ENCODE measurements at regions not wholly inside any gene's neighbourhood (a gene's known extent, or its start where the extent isn't known, plus 50 kb on each side); places are given as distances from the start of the nearest gene placed in this dataset.
A peak's percentile ranks its signal among the peaks of the same experiment; 100 is the strongest.

GRCh38 chr17:72422204-72422504 is 301.3 kb downstream of the SOX9 start:
- ATAC-seq (no peak), DNase-seq (no peak)
- Histone ChIP-seq H3K4me1 (no peaks in the 10 kb centered on the region), H3K27me3 (ENCODE audit: low read depth) (no peaks in the 10 kb centered on the region), H3K9me3 (peaks cover 6% of the 10 kb centered on the region), H3K4me3 (no peak overlapping the region), H3K27ac (no peak overlapping the region), H3K36me3 (no peaks in the 10 kb centered on the region)
- intact Hi-C loops (cut with DNase I): no loop called here
- TF ChIP-seq CTCF (IDR thresholded peaks at IDR 0.05): no peak

GRCh38 chr17:72422505-72423285 is 301.9 kb downstream of the SOX9 start:
- TF ChIP-seq CTCF (IDR thresholded peaks at IDR 0.05): no peak
- Histone ChIP-seq H3K4me3 (no peak overlapping the region), H3K36me3 (no peaks in the 10 kb centered on the region), H3K4me1 (no peaks in the 10 kb centered on the region), H3K9me3 (peaks cover under 1% of the 10 kb centered on the region), H3K27ac (no peak overlapping the region), H3K27me3 (ENCODE audit: low read depth) (no peaks in the 10 kb centered on the region)
- ATAC-seq: peak; percentile 41 to 66
- intact Hi-C loops (cut with DNase I): no loop called here
- no peak for DNase-seq

GRCh38 chr17:72423286-72423589 is 302.4 kb downstream of the SOX9 start:
- Histone ChIP-seq H3K9me3 (no peaks in the 10 kb centered on the region), H3K4me3 (no peak overlapping the region), H3K27me3 (ENCODE audit: low read depth) (no peaks in the 10 kb centered on the region), H3K27ac (no peak overlapping the region), H3K36me3 (no peaks in the 10 kb centered on the region), H3K4me1 (no peaks in the 10 kb centered on the region)
- intact Hi-C loops (cut with DNase I): no loop called here
- no peak for DNase-seq
- TF ChIP-seq CTCF (IDR thresholded peaks at IDR 0.05): no peak
- no peak for ATAC-seq

- Histone ChIP-seq H3K4me1 (no peaks in the 10 kb centered on the region), H3K27ac (no peak overlapping the region), H3K36me3 (no peaks in the 10 kb centered on the region), H3K9me3 (no peaks in the 10 kb centered on the region), H3K4me3 (no peak overlapping the region), H3K27me3 (ENCODE audit: low read depth) (no peaks in the 10 kb centered on the region)
- TF ChIP-seq CTCF (IDR thresholded peaks at IDR 0.05): no peak
- ATAC-seq: no peak
- no peak for DNase-seq
- intact Hi-C loops (cut with DNase I): no loop called here
Measured at GRCh38 chr17:72423718-72424117, 302.9 kb downstream of the SOX9 start.

GRCh38 chr17:72424505-72425117 is 303.8 kb downstream of the SOX9 start:
- Histone ChIP-seq H3K9me3 (no peaks in the 10 kb centered on the region), H3K4me3 (no peak overlapping the region), H3K27ac (no peak overlapping the region), H3K36me3 (no peaks in the 10 kb centered on the region), H3K4me1 (no peaks in the 10 kb centered on the region), H3K27me3 (ENCODE audit: low read depth) (no peaks in the 10 kb centered on the region)
- no peak for TF ChIP-seq CTCF (IDR thresholded peaks at IDR 0.05)
- no peak for ATAC-seq
- intact Hi-C loops (cut with DNase I): no loop called here
- DNase-seq: no peak
